HEK293 (cell line): ENCODE measurements at regions not wholly inside any gene's neighbourhood (a gene's known extent, or its start where the extent isn't known, plus 50 kb on each side); places are given as distances from the start of the nearest gene placed in this dataset.

Experiments
- AEBP2 ChIP-seq: fragments of 450-650 bp; formaldehyde crosslinking; IDR thresholded peaks from 2 replicates; pipeline ENCODE4 v1.5.1; 2016; ENCODE audit warnings: missing biosample characterization, missing genetic modification characterization, borderline replicate concordance
- GLI2 ChIP-seq: fragments of 450-650 bp; formaldehyde crosslinking; IDR thresholded peaks from 2 replicates; pipeline ENCODE4; 2017; ENCODE audit warnings: missing biosample characterization, missing genetic modification characterization, low read depth, borderline replicate concordance
- GLI4 ChIP-seq: fragments of 450-650 bp; formaldehyde crosslinking; IDR thresholded peaks from 2 replicates; pipeline ENCODE4 v1.5.1; 2016; ENCODE audit warnings: missing biosample characterization, missing genetic modification characterization
- PATZ1 ChIP-seq: fragments of 450-650 bp; formaldehyde crosslinking; IDR thresholded peaks from 2 replicates; pipeline ENCODE4 v1.5.1; 2016; ENCODE audit warnings: missing biosample characterization, missing genetic modification characterization
- PRDM1 ChIP-seq: fragments of 450-650 bp; formaldehyde crosslinking; IDR thresholded peaks from 2 replicates; pipeline ENCODE4; 2016; ENCODE audit warnings: missing biosample characterization, missing genetic modification characterization
- REPIN1 ChIP-seq: fragments of 450-650 bp; formaldehyde crosslinking; IDR thresholded peaks from 2 replicates; pipeline ENCODE4 v1.5.1; 2017; ENCODE audit warnings: missing biosample characterization, missing genetic modification characterization, low read depth
- REST ChIP-seq: fragments of 450-650 bp; formaldehyde crosslinking; IDR thresholded peaks from 2 replicates; pipeline ENCODE4 v1.5.1; 2016; ENCODE audit warnings: missing biosample characterization, missing genetic modification characterization
- WT1 ChIP-seq: fragments of 450-650 bp; formaldehyde crosslinking; IDR thresholded peaks from 2 replicates; pipeline ENCODE4 v1.5.1; 2016; ENCODE audit warnings: missing biosample characterization, missing genetic modification characterization
- YY2 ChIP-seq: fragments of 450-650 bp; formaldehyde crosslinking; IDR thresholded peaks from 2 replicates; pipeline ENCODE4 v1.5.1; 2016; ENCODE audit warnings: missing biosample characterization, missing genetic modification characterization
- ZBTB10 ChIP-seq: fragments of 450-650 bp; formaldehyde crosslinking; IDR thresholded peaks from 2 replicates; pipeline ENCODE4 v1.5.1; 2016; ENCODE audit warnings: missing biosample characterization, missing genetic modification characterization
- ZBTB26 ChIP-seq: fragments of 450-650 bp; formaldehyde crosslinking; optimal IDR thresholded peaks from 2 replicates; pipeline ENCODE3; 2016; ENCODE audit warnings: missing biosample characterization, mild to moderate bottlenecking, missing genetic modification characterization
- ZBTB48 ChIP-seq: fragments of 450-650 bp; formaldehyde crosslinking; IDR thresholded peaks from 2 replicates; pipeline ENCODE4 v1.5.1; 2016; ENCODE audit warnings: missing biosample characterization, missing genetic modification characterization
- ZNF146 ChIP-seq: fragments of 450-650 bp; formaldehyde crosslinking; IDR thresholded peaks from 2 replicates; pipeline ENCODE4 v1.5.1; 2016; ENCODE audit warnings: missing biosample characterization, missing genetic modification characterization
- ZNF214 ChIP-seq: fragments of 450-650 bp; formaldehyde crosslinking; IDR thresholded peaks from 2 replicates; pipeline ENCODE4 v1.5.1; 2017; ENCODE audit warnings: missing biosample characterization, mild to moderate bottlenecking, missing genetic modification characterization, borderline replicate concordance
- ZNF239 ChIP-seq: fragments of 450-650 bp; formaldehyde crosslinking; IDR thresholded peaks from 2 replicates; pipeline ENCODE4 v1.5.1; 2016; ENCODE audit warnings: missing biosample characterization, missing genetic modification characterization
- ZNF24 ChIP-seq: fragments of 450-650 bp; formaldehyde crosslinking; IDR thresholded peaks from 2 replicates; pipeline ENCODE4 v1.5.1; 2016; ENCODE audit warnings: missing biosample characterization, missing genetic modification characterization
- ZNF274 ChIP-seq, 2 experiments: fragments of 200-500 bp in 1 of 2; fragments of 450-650 bp in 1 of 2; sonication (Bioruptor generic) in 1 of 2; formaldehyde crosslinking in 1 of 2; IDR thresholded peaks; 2 replicates each; pipeline versions ENCODE4 v1.5.1 to v1.6.1; 2014 to 2016; ENCODE audit warnings: borderline replicate concordance in 1 of 2, inconsistent platforms in 1 of 2, low read length in 1 of 2, missing biosample characterization in 1 of 2, missing genetic modification characterization in 1 of 2
- ZNF311 ChIP-seq: fragments of 450-650 bp; formaldehyde crosslinking; IDR thresholded peaks from 2 replicates; pipeline ENCODE4 v1.5.1; 2017; ENCODE audit warnings: missing biosample characterization, missing genetic modification characterization, borderline replicate concordance
- ZNF366 ChIP-seq: fragments of 450-650 bp; formaldehyde crosslinking; conservative IDR thresholded peaks from 2 replicates; pipeline ENCODE4 v1.5.1; 2016; ENCODE audit warnings: missing biosample characterization, missing genetic modification characterization
- ZNF426 ChIP-seq: fragments of 450-650 bp; formaldehyde crosslinking; IDR thresholded peaks from 2 replicates; pipeline ENCODE4 v1.5.1; 2017; ENCODE audit warnings: missing biosample characterization, missing genetic modification characterization, mild to moderate bottlenecking, inconsistent platforms, moderate library complexity
- ZNF433 ChIP-seq: fragments of 450-650 bp; formaldehyde crosslinking; IDR thresholded peaks from 2 replicates; pipeline ENCODE4 v1.5.1; 2016; ENCODE audit warnings: missing biosample characterization, missing genetic modification characterization, low read depth
- ZNF488 ChIP-seq: fragments of 450-650 bp; formaldehyde crosslinking; IDR thresholded peaks from 2 replicates; pipeline ENCODE4 v1.5.1; 2016; ENCODE audit warnings: missing biosample characterization, missing genetic modification characterization
- ZNF549 ChIP-seq: fragments of 450-650 bp; IDR thresholded peaks from 2 replicates; pipeline ENCODE4 v1.5.1; 2018; ENCODE audit warnings: missing biosample characterization, missing genetic modification characterization, mild to moderate bottlenecking, inconsistent platforms, moderate library complexity
- ZNF555 ChIP-seq: fragments of 450-650 bp; formaldehyde crosslinking; conservative IDR thresholded peaks from 2 replicates; pipeline ENCODE4 v1.5.1; 2017; ENCODE audit warnings: missing biosample characterization, mild to moderate bottlenecking, missing genetic modification characterization, inconsistent platforms
- ZNF558 ChIP-seq: fragments of 450-650 bp; formaldehyde crosslinking; IDR thresholded peaks from 2 replicates; pipeline ENCODE4 v1.5.1; 2016; ENCODE audit warnings: missing biosample characterization, missing genetic modification characterization
- ZNF624 ChIP-seq: fragments of 450-650 bp; formaldehyde crosslinking; IDR thresholded peaks from 2 replicates; pipeline ENCODE4 v1.5.1; 2017; ENCODE audit warnings: missing biosample characterization, missing genetic modification characterization
- ZNF654 ChIP-seq: fragments of 450-650 bp; formaldehyde crosslinking; IDR thresholded peaks from 2 replicates; pipeline ENCODE4 v1.5.1; 2016; ENCODE audit warnings: low read depth, missing biosample characterization, missing genetic modification characterization
- ZNF701 ChIP-seq: fragments of 450-650 bp; formaldehyde crosslinking; IDR thresholded peaks from 2 replicates; pipeline ENCODE4 v1.5.1; 2016; ENCODE audit warnings: missing biosample characterization, missing genetic modification characterization

GRCh38 chrX:63439580-63439979 lies 88.4 kb upstream of the SPIN4 start (continued):
- TF ChIP-seq REST (tag by site-specific recombination) (peak; percentile 89), PATZ1 (tag by site-specific recombination) (no peak), ZNF549 (tag by site-specific recombination) (no peak), ZNF146 (tag by site-specific recombination) (peak; percentile 57; the same call in 1 of the 2 replicates), PRDM1 (no peak), ZNF433 (tag by site-specific recombination) (peak; percentile 100), ZNF274 (IDR thresholded peaks at IDR 0.05; ENCODE audit: low read length) (no peak), ZNF274 (tag by site-specific recombination; IDR thresholded peaks at IDR 0.05; ENCODE audit: borderline replicate concordance) (no peak; the same call in 1 of the 2 replicates), YY2 (tag by site-specific recombination) (no peak), ZNF654 (tag by site-specific recombination) (peak; percentile 68), REPIN1 (tag by site-specific recombination) (peak; percentile 36; the same call in 1 of the 2 replicates), ZBTB48 (tag by site-specific recombination) (no peak), ZNF214 (tag by site-specific recombination) (peak; percentile 74; the same call in 1 of the 2 replicates), ZNF311 (tag by site-specific recombination) (no peak), ZNF624 (no peak), ZNF558 (tag by site-specific recombination) (peak; percentile 86), ZNF426 (tag by site-specific recombination) (peak; percentile 100), GLI4 (no peak), ZNF366 (tag by site-specific recombination) (0 out of 2 replicates have a peak, but pooled peaks have one; percentile 43), ZNF701 (tag by site-specific recombination) (no peak), ZNF24 (tag by site-specific recombination) (0 out of 2 replicates have a peak, but pooled peaks have one; percentile 44), GLI2 (tag by site-specific recombination) (peak; percentile 84; the same call in 1 of the 2 replicates), ZNF488 (tag by site-specific recombination) (no peak), WT1 (tag by site-specific recombination) (no peak), ZBTB10 (tag by site-specific recombination) (no peak), AEBP2 (tag by site-specific recombination) (peak; percentile 100), ZBTB26 (tag by site-specific recombination) (no peak), ZNF239 (no peak), ZNF555 (tag by site-specific recombination) (peak; percentile 100)
